Glomerular endothelial cell (primary cell): ENCODE measurements at regions not wholly inside any gene's neighbourhood (a gene's known extent, or its start where the extent isn't known, plus 50 kb on each side); places are given as distances from the start of the nearest gene placed in this dataset.

Source experiments
- DNase-seq: peaks from one replicate; pipeline ENCODE4 v3.0.0-alpha.2; 2011; ENCODE audit warnings: low read depth, low spot score; ENCODE audit errors: extremely low read depth

DNA sequence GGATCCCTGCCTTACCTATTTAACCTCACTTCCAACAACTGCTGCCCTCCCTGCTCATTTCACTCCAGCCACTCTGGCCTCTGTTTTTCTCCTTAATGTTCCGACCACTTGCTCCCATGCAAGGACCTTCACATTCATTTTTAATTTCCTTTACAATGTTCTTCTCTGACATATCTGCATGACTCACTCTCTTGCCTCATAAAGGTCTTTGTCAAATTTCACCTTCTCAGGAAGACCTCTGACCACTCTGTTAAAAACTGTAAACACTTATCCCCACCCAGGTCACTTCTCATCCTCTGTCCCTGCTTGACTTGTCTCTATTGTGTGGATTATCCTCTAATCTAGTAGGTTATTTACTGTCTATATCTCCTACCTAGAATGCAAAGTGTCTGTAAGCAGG lies 751.2 kb downstream of the BRINP1 start:
- no peak for DNase-seq

DNA sequence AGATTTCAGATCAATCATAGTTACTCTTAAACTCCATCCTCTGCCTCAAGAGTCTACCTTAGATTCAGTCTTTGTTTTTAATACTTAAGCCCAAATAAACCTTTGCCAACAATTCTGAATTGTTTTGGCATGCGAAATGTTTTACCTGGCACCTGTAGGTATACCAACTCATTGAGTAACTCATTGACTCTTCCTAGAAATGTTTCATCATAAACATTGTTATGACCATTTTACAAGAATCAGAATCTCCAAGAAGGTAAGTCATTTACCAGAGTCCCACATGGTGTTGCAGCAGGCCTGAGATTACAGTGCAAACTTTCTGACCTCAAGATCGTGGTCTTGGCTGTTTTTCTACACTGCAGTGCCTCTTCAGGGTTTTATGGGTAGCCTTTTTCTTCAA lies 750.4 kb downstream of the BRINP1 start:
- no peak for DNase-seq

GRCh38 chr9:118624608-118625007 lies 744.6 kb downstream of the BRINP1 start:
- no peak for DNase-seq

DNA sequence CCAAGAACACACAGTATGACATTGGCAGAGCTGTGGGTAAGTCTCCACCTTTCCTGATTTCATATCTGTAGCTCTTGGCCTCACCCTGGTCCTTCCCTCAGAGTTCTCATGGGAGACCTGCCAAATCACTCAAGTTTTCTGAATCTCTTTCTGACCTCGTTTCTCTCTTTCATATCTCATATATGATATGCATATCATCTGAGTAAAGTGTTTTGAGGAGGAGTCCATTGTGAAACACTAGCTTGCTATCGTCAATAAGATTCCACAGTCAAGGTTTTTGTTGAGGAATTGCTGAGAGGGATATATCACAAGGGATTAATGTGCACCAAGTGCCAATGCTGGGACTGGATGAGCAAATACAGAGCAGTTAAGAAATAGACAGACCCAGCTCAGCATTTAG lies 739.2 kb downstream of the BRINP1 start:
- DNase-seq = no peak

- no peak for DNase-seq
Measured at GRCh38 chr9:118630931-118631595, 738.2 kb downstream of the BRINP1 start.

DNA sequence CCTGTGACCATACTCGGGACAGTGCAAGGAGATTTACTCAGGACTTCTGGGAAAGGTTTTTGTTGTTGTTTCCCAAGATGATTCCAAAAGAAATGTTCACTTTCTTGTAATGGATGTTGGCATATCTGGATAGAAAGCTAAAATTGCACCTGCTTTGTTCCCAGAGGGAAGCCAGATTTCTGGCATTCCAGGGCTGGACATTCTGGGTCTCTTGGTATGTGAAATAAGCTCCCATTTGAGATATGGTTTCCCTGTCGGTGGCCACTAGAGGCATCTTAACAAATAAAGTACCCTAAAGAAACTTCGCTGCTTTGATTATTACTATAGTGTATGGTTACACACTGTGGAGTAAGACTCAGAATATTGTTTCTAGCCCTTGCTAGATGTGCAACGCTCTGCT lies 737.3 kb downstream of the BRINP1 start:
- no peak for DNase-seq

DNA sequence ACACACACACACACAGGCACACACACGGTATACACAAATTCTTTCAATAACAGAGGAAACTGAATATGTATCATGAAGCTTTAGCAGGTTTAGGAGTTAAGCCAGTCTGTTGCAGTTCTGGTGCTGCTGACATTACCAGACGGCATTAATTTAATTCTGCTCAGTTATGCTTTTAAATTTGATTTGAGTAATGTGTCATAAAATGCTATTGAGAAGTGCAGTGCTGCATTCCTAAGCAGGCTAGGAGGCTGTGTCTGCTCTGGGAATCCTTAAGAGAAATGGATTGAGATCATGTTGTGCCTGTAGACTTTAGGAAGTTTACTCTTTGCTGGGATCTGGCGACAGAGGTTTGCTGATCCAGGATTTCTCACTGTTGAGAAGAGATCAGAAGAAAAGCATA lies 733.8 kb downstream of the BRINP1 start:
- no peak for DNase-seq

DNA sequence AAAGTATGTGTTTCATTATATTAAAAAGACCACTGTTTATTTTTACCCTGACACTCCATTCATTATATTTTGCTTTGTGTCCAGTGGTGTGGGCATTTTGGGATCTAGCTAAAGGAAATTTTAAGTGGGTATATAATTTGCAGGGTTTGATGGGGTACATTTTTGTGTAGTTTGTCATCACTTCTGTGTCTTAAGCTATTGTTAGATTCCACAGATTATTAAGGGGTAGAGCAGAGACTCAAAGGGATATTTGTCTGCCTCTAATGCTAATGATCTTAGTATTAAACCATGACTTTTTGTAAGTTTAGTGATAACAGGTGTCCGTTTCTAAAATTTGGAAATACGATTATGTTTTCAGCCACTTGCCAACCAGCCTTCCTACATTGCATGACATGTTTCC lies 731.6 kb downstream of the BRINP1 start:
- DNase-seq = no peak

DNA sequence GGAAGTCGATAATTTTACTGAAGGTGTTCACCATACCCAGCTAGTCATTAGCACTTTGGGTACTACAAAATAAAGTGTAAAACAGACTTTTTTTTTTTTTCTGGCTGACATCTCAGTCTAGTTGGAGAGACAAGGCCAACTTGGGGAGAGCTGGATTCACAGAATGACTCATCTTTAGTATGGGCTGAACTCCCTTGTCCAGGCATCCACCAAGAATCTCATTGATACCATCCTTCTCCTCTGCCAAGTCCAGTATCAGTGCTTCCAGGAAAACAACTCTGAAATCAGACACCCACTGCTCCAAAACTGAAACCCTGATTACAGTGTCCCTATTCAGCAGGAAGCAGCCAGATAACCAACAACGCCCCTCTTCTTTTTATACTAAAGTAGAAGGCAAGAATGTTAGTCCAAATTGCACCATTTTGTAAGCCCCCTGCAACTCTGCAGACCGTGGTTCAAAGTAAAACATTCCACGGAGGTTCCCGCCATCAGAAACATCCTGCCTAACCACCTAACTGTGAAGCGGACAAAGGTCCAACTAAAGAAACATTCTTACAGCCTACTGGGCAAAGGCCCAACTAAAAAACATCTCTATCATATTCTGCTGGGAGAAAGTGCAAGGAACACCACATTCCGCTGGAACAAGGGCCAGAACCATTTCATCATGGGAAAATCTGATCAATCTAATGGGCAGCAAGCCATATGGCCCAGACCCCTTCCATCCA lies 728.2 kb downstream of the BRINP1 start:
- DNase-seq = no peak

DNA sequence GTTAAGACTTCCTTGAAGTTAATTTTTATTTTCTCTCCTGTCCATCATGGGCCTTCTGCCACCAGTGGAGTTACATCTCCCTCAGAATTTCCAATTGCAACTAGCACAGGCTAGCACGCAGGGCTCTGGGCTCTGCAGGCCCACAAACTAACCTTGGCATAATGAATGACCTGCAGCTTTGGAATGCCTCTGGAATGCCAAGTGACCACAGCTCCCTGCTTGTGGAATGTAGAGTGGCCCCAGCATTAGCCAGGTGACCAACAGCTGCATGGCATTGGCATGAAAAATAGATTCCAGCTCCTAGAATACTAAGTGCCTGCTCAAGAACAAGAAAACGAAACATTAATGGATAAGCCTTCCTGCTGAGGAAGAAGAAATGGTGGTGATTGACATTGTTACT lies 726.1 kb downstream of the BRINP1 start:
- DNase-seq = no peak

- DNase-seq = no peak
Measured at GRCh38 chr9:118644066-118644465, 725.2 kb downstream of the BRINP1 start.

DNA sequence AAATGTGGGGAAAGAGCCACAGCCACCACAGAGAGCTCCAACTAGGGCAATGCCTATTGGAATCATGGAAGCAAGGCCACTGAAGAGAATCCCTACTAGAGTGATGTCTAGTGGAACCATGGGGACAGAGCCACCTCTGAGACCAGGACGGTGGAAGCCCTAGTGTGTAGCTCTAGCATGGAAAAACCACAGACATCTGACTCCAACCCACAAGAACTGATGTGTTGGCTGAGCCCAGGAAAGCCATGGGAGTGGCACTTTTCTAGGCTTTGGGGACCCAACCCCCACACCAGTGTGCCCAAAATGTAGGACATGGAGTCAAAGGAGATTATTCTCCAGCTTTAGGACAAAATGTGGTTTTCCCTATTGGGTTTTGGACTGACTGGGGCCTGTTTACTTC lies 721.9 kb downstream of the BRINP1 start:
- DNase-seq = no peak

- no peak for DNase-seq
Measured at GRCh38 chr9:118650417-118650816, 718.8 kb downstream of the BRINP1 start.

GRCh38 chr9:118651511-118651910 lies 717.7 kb downstream of the BRINP1 start:
- no peak for DNase-seq

GRCh38 chr9:118652258-118652657 lies 717.0 kb downstream of the BRINP1 start:
- DNase-seq = no peak

DNA sequence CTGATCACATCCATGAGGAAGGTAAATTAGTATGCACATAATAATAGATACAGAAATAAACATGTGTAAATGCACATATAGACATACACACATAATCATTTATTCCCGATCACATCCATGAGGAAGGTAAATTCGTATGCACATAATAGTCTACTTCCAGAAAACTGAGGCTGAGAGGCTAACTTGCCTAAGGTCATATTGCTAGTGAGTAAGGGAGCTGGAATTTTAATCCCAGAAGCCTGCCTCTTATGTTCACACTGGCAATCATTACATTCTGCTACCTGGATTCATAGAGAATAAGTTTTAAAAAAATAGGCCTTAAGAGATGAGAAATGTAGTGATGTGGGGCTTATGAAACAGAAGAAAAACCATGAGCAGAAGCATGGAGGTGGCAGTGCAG lies 716.3 kb downstream of the BRINP1 start:
- no peak for DNase-seq

GRCh38 chr9:118659011-118659410 lies 710.2 kb downstream of the BRINP1 start:
- DNase-seq = no peak

- DNase-seq = no peak
Measured at GRCh38 chr9:118665226-118665919, 703.9 kb downstream of the BRINP1 start.

- DNase-seq = no peak
Measured at GRCh38 chr9:118670011-118670953, 699.0 kb downstream of the BRINP1 start.

DNA sequence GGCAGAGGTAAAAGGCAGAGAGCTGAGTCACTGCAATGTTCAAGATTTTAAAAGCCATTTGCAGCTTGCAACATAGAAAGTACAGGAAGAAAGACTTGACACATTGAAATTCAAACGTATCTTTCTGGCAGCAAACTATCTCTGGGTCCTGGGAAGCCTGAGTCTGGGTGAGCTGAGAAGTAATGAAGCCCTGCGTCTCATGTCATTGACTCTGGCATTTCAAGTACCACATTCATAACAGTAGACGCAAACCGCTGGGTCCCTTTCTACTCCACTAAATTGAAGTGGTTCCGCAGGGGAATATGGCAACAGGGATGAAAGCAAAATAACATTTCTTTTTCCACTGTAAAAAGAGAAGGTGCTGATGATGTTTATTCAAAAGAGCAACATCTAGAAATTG lies 694.3 kb downstream of the BRINP1 start:
- DNase-seq = no peak
